ENCODE measurements at regions not wholly inside any gene's neighbourhood (a gene's known extent, or its start where the extent isn't known, plus 50 kb on each side); places are given as distances from the start of the nearest gene placed in this dataset.

DNA sequence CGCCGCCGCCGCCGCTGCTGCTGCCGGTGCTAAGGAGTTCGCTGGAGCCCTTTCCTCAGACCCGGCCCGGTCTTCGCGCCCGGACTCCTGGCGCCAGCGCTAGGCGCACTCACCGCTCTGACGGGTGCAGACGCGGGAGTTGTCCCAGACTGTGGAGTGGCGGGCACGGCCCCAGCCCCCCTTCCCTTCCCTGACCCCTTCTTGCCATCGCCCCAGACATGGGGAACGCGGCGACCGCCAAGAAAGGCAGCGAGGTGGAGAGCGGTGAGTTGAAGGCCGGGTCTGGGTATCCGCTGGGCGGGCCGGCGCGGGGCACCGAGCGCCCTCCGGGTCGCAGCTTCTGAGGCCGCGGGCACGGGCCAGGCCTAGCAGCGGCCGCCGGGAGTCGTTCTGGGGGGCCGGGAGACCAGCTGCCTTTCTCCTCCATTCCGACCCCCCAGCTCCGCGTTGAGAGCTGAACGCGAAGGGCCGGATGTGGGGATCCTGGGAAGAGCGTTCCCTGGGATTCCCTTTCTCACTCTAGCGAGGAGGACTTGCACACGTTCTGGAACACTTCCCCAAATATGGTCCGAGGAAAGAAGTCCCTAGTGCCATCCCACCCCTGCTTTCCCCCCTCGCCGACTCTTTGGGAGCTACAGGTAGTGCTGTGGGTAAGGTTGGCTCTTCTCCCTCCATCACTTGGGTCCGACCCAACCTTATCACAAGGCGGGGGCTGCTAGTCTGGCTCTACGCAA lies 65.8 kb upstream of the PRKACB start:
- TF ChIP-seq, protein P1, sequence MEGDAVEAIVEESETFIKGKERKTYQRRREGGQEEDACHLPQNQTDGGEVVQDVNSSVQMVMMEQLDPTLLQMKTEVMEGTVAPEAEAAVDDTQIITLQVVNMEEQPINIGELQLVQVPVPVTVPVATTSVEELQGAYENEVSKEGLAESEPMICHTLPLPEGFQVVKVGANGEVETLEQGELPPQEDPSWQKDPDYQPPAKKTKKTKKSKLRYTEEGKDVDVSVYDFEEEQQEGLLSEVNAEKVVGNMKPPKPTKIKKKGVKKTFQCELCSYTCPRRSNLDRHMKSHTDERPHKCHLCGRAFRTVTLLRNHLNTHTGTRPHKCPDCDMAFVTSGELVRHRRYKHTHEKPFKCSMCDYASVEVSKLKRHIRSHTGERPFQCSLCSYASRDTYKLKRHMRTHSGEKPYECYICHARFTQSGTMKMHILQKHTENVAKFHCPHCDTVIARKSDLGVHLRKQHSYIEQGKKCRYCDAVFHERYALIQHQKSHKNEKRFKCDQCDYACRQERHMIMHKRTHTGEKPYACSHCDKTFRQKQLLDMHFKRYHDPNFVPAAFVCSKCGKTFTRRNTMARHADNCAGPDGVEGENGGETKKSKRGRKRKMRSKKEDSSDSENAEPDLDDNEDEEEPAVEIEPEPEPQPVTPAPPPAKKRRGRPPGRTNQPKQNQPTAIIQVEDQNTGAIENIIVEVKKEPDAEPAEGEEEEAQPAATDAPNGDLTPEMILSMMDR (IDR thresholded peaks at IDR 0.05), result no peak
- TF ChIP-seq POLR2AphosphoS5 (IDR thresholded peaks at IDR 0.05) (no peak), POLR2A (IDR thresholded peaks at IDR 0.05) (no peak)
